Uterus (tissue), 2 donors: ENCODE measurements at regions not wholly inside any gene's neighbourhood (a gene's known extent, or its start where the extent isn't known, plus 50 kb on each side); places are given as distances from the start of the nearest gene placed in this dataset.

ENCODE experiments used
- CTCF ChIP-seq, 4 experiments: fragments of 200-600 bp in 2 of 4; fragments of 450-650 bp in 2 of 4; sonication (generic) in 2 of 4; IDR thresholded peaks; one replicate each; pipeline ENCODE4 v1.5.1; 2016 to 2019; ENCODE audit warnings: antibody characterized with exemption in 4 of 4, mild to moderate bottlenecking in 2 of 4, moderate library complexity in 1 of 4
- POLR2A ChIP-seq, 2 donors: fragments of 450-650 bp; IDR thresholded peaks; one replicate each; pipeline ENCODE4 v1.6.1; 2016; ENCODE audit warnings: antibody characterized with exemption in 2 of 2, mild to moderate bottlenecking in 1 of 2, moderate library complexity in 1 of 2

GRCh38 chr3:165439765-165440164, 243.6 kb upstream of the SLITRK3 start:
- TF ChIP-seq CTCF (IDR thresholded peaks at IDR 0.05): no peak
- TF ChIP-seq POLR2A (IDR thresholded peaks at IDR 0.05): no peak
